ENCODE measurements at regions not wholly inside any gene's neighbourhood (a gene's known extent, or its start where the extent isn't known, plus 50 kb on each side); places are given as distances from the start of the nearest gene placed in this dataset.

GRCh38 chr14:54052696-54053385 is 96.2 kb upstream of the BMP4 start:
- H3K27me3 Mint-ChIP-seq (ENCODE audit: low read depth) = no peaks in the 10 kb centered on the region
- intact Hi-C loops (cut with micrococcal nuclease) = no loop called here

GRCh38 chr14:54053386-54053745 is 96.7 kb upstream of the BMP4 start:
- Mint-ChIP-seq H3K4me1 (ENCODE audit: low read depth) (no peaks in the 10 kb centered on the region), H3K4me3 (ENCODE audit: low read depth) (no peak overlapping the region), H3K27me3 (ENCODE audit: low read depth) (no peaks in the 10 kb centered on the region), H3K9me3 (no peaks in the 10 kb centered on the region), H3K36me3 (ENCODE audit: low read depth) (no peaks in the 10 kb centered on the region), H3K27ac (no peak overlapping the region)
- intact Hi-C loops (cut with micrococcal nuclease) = no loop called here
- no peak for DNase-seq (ENCODE audit: low spot score)

More at GRCh38 chr14:54052696-54053385, 96.2 kb upstream of the BMP4 start:
- Mint-ChIP-seq H3K27ac (no peak overlapping the region), H3K36me3 (ENCODE audit: low read depth) (no peaks in the 10 kb centered on the region), H3K4me3 (ENCODE audit: low read depth) (no peak overlapping the region), H3K4me1 (ENCODE audit: low read depth) (no peaks in the 10 kb centered on the region), H3K9me3 (no peaks in the 10 kb centered on the region)
- DNase-seq (ENCODE audit: low spot score) = no peak

GRCh38 chr14:54058505-54058904 is 101.9 kb upstream of the BMP4 start:
- Mint-ChIP-seq H3K36me3 (ENCODE audit: low read depth) (no peaks in the 10 kb centered on the region), H3K27ac (no peak overlapping the region), H3K27me3 (ENCODE audit: low read depth) (no peaks in the 10 kb centered on the region), H3K9me3 (no peaks in the 10 kb centered on the region), H3K4me1 (ENCODE audit: low read depth) (no peaks in the 10 kb centered on the region), H3K4me3 (ENCODE audit: low read depth) (no peak overlapping the region)
- intact Hi-C loops (cut with micrococcal nuclease) = no loop called here
- DNase-seq (ENCODE audit: low spot score) = no peak

GRCh38 chr14:54083549-54084239 is 127.1 kb upstream of the BMP4 start:
- Mint-ChIP-seq H3K27ac (no peak overlapping the region), H3K9me3 (no peaks in the 10 kb centered on the region), H3K4me3 (ENCODE audit: low read depth) (no peak overlapping the region), H3K4me1 (ENCODE audit: low read depth) (no peaks in the 10 kb centered on the region), H3K36me3 (ENCODE audit: low read depth) (no peaks in the 10 kb centered on the region), H3K27me3 (ENCODE audit: low read depth) (no peaks in the 10 kb centered on the region)
- intact Hi-C loops (cut with micrococcal nuclease) = no loop called here
- DNase-seq (ENCODE audit: low spot score) = no peak

- no peaks in the 10 kb centered on the region for H3K9me3 Mint-ChIP-seq
- no peak overlapping the region for H3K4me3 Mint-ChIP-seq (ENCODE audit: low read depth)
- H3K27me3 Mint-ChIP-seq (ENCODE audit: low read depth) = no peaks in the 10 kb centered on the region
- H3K4me1 Mint-ChIP-seq (ENCODE audit: low read depth) = no peaks in the 10 kb centered on the region
- no peak for DNase-seq (ENCODE audit: low spot score)
- intact Hi-C loops (cut with micrococcal nuclease) = no loop called here
- H3K27ac Mint-ChIP-seq = no peak overlapping the region
- H3K36me3 Mint-ChIP-seq (ENCODE audit: low read depth) = no peaks in the 10 kb centered on the region
These were observed 128.7 kb upstream of the BMP4 start for GRCh38 chr14:54085232-54085761.

GRCh38 chr14:54085841-54086240 is 129.2 kb upstream of the BMP4 start:
- no peak overlapping the region for H3K27ac Mint-ChIP-seq
- H3K4me1 Mint-ChIP-seq (ENCODE audit: low read depth) = no peaks in the 10 kb centered on the region
- intact Hi-C loops (cut with micrococcal nuclease) = no loop called here
- no peaks in the 10 kb centered on the region for H3K36me3 Mint-ChIP-seq (ENCODE audit: low read depth)
- H3K4me3 Mint-ChIP-seq (ENCODE audit: low read depth) = no peak overlapping the region
- no peaks in the 10 kb centered on the region for H3K9me3 Mint-ChIP-seq
- no peak for DNase-seq (ENCODE audit: low spot score)
- no peaks in the 10 kb centered on the region for H3K27me3 Mint-ChIP-seq (ENCODE audit: low read depth)

GRCh38 chr14:54086767-54087166 is 130.1 kb upstream of the BMP4 start:
- intact Hi-C loops (cut with micrococcal nuclease) = no loop called here
- no peaks in the 10 kb centered on the region for H3K9me3 Mint-ChIP-seq
- H3K4me1 Mint-ChIP-seq (ENCODE audit: low read depth) = no peaks in the 10 kb centered on the region
- no peak for DNase-seq (ENCODE audit: low spot score)
- H3K4me3 Mint-ChIP-seq (ENCODE audit: low read depth) = no peak overlapping the region
- no peak overlapping the region for H3K27ac Mint-ChIP-seq
- no peaks in the 10 kb centered on the region for H3K36me3 Mint-ChIP-seq (ENCODE audit: low read depth)
- H3K27me3 Mint-ChIP-seq (ENCODE audit: low read depth) = no peaks in the 10 kb centered on the region

- Mint-ChIP-seq H3K4me1 (ENCODE audit: low read depth) (no peaks in the 10 kb centered on the region), H3K36me3 (ENCODE audit: low read depth) (no peaks in the 10 kb centered on the region), H3K27ac (no peak overlapping the region), H3K27me3 (ENCODE audit: low read depth) (no peaks in the 10 kb centered on the region), H3K4me3 (ENCODE audit: low read depth) (no peak overlapping the region), H3K9me3 (no peaks in the 10 kb centered on the region)
- DNase-seq (ENCODE audit: low spot score) = no peak
- intact Hi-C loops (cut with micrococcal nuclease) = no loop called here
These were observed 130.8 kb upstream of the BMP4 start for GRCh38 chr14:54087376-54087775.

- no peak for DNase-seq (ENCODE audit: low spot score)
- Mint-ChIP-seq H3K27me3 (ENCODE audit: low read depth) (no peaks in the 10 kb centered on the region), H3K4me1 (ENCODE audit: low read depth) (no peaks in the 10 kb centered on the region), H3K36me3 (ENCODE audit: low read depth) (no peaks in the 10 kb centered on the region), H3K9me3 (peaks cover 4% of the 10 kb centered on the region), H3K4me3 (ENCODE audit: low read depth) (no peak overlapping the region), H3K27ac (no peak overlapping the region)
- intact Hi-C loops (cut with micrococcal nuclease) = no loop called here
These were observed 131.6 kb upstream of the BMP4 start for GRCh38 chr14:54088271-54088670.

GRCh38 chr14:54090274-54090673 is 133.6 kb upstream of the BMP4 start:
- no peaks in the 10 kb centered on the region for H3K36me3 Mint-ChIP-seq (ENCODE audit: low read depth)
- no peak overlapping the region for H3K4me3 Mint-ChIP-seq (ENCODE audit: low read depth)
- H3K9me3 Mint-ChIP-seq = peaks cover 16% of the 10 kb centered on the region
- no peaks in the 10 kb centered on the region for H3K4me1 Mint-ChIP-seq (ENCODE audit: low read depth)
- intact Hi-C loops (cut with micrococcal nuclease) = no loop called here
- DNase-seq (ENCODE audit: low spot score) = no peak
- H3K27me3 Mint-ChIP-seq (ENCODE audit: low read depth) = no peaks in the 10 kb centered on the region
- H3K27ac Mint-ChIP-seq = no peak overlapping the region

- Mint-ChIP-seq H3K36me3 (ENCODE audit: low read depth) (no peaks in the 10 kb centered on the region), H3K9me3 (peaks cover 22% of the 10 kb centered on the region), H3K4me3 (ENCODE audit: low read depth) (no peak overlapping the region), H3K27ac (no peak overlapping the region), H3K27me3 (ENCODE audit: low read depth) (no peaks in the 10 kb centered on the region), H3K4me1 (ENCODE audit: low read depth) (no peaks in the 10 kb centered on the region)
- DNase-seq (ENCODE audit: low spot score) = no peak
- intact Hi-C loops (cut with micrococcal nuclease) = no loop called here
These were observed 138.1 kb upstream of the BMP4 start for GRCh38 chr14:54094765-54095164.

- Mint-ChIP-seq H3K27ac (no peak overlapping the region), H3K27me3 (ENCODE audit: low read depth) (no peaks in the 10 kb centered on the region), H3K9me3 (peaks cover 18% of the 10 kb centered on the region), H3K36me3 (ENCODE audit: low read depth) (no peaks in the 10 kb centered on the region), H3K4me3 (ENCODE audit: low read depth) (no peak overlapping the region), H3K4me1 (ENCODE audit: low read depth) (no peaks in the 10 kb centered on the region)
- intact Hi-C loops (cut with micrococcal nuclease) = no loop called here
- DNase-seq (ENCODE audit: low spot score) = no peak
These were observed 141.9 kb upstream of the BMP4 start for GRCh38 chr14:54098536-54098935.

- H3K36me3 Mint-ChIP-seq (ENCODE audit: low read depth) = no peaks in the 10 kb centered on the region
- H3K9me3 Mint-ChIP-seq = no peaks in the 10 kb centered on the region
- no peak overlapping the region for H3K27ac Mint-ChIP-seq
- no peaks in the 10 kb centered on the region for H3K4me1 Mint-ChIP-seq (ENCODE audit: low read depth)
- H3K27me3 Mint-ChIP-seq (ENCODE audit: low read depth) = no peaks in the 10 kb centered on the region
- no peak for DNase-seq (ENCODE audit: low spot score)
- intact Hi-C loops (cut with micrococcal nuclease) = no loop called here
- no peak overlapping the region for H3K4me3 Mint-ChIP-seq (ENCODE audit: low read depth)
These were observed 145.4 kb upstream of the BMP4 start for GRCh38 chr14:54102051-54102456.

Measured in activated T-helper 2 cell treated with anti-CD3 and anti-CD28 coated beads, Interferon-gamma antibody, Interleukin-2, Interleukin-4, amounts not matched to agents 10 μg/mL and 5 μg/mL and 100 μg/mL, durations not matched to agents 14 hours and 24 hours and 36 hours (primary cell).